ENCODE measurements at regions not wholly inside any gene's neighbourhood (a gene's known extent, or its start where the extent isn't known, plus 50 kb on each side); places are given as distances from the start of the nearest gene placed in this dataset.
A peak's percentile ranks its signal among the peaks of the same experiment; 100 is the strongest.

- H2AFZ ChIP-seq (ENCODE audit: low read depth, low read length): no peak overlapping the region
- H3K4me1 ChIP-seq (ENCODE audit: insufficient read depth, low read length): no peaks in the 10 kb centered on the region
- H4K20me1 ChIP-seq (ENCODE audit: insufficient read depth, low read length): peaks cover under 1% of the 10 kb centered on the region; the same call in 1 of the 2 replicates
- no peak overlapping the region for H3K9ac ChIP-seq (ENCODE audit: low read depth, low read length)
- no peaks in the 10 kb centered on the region for H3K79me2 ChIP-seq (ENCODE audit: insufficient read depth, low read length)
- DNase-seq (no peak), ATAC-seq (ENCODE audit: insufficient read depth, low read depth) (no peak)
- no peak overlapping the region for H3K4me2 ChIP-seq (ENCODE audit: insufficient read depth, low read length)
- H3K27ac ChIP-seq (ENCODE audit: low read length): no peak overlapping the region
- no peaks in the 10 kb centered on the region for H3K36me3 ChIP-seq (ENCODE audit: insufficient read depth, low read length)
- H3K9me3 ChIP-seq (ENCODE audit: insufficient read depth, low read length, severe bottlenecking): no peaks in the 10 kb centered on the region
- no peak overlapping the region for H3K4me3 ChIP-seq (ENCODE audit: low read depth in 1 of 2, low read length in 2 of 2)
- no peak for TF ChIP-seq EZH2 (IDR thresholded peaks at IDR 0.05; ENCODE audit: borderline replicate concordance, low read depth, low read length, severe bottlenecking)
- no peak for TF ChIP-seq CTCF (IDR thresholded peaks at IDR 0.05; ENCODE audit: borderline replicate concordance, extremely low read depth, low read length, poor library complexity, severe bottlenecking)
- H3K27me3 ChIP-seq (ENCODE audit: insufficient read depth, low read length, poor library complexity): no peaks in the 10 kb centered on the region
Observed at GRCh38 chr2:120674246-120675170, 61.2 kb upstream of the GLI2 start.

GRCh38 chr2:120675460-120676130 lies 60.1 kb upstream of the GLI2 start:
- Histone ChIP-seq H3K36me3 (ENCODE audit: insufficient read depth, low read length) (no peaks in the 10 kb centered on the region), H3K27me3 (ENCODE audit: insufficient read depth, low read length, poor library complexity) (no peaks in the 10 kb centered on the region), H3K4me2 (ENCODE audit: insufficient read depth, low read length) (no peak overlapping the region), H3K9me3 (ENCODE audit: insufficient read depth, low read length, severe bottlenecking) (no peaks in the 10 kb centered on the region), H3K9ac (ENCODE audit: low read depth, low read length) (no peak overlapping the region), H3K27ac (ENCODE audit: low read length) (no peak overlapping the region), H4K20me1 (ENCODE audit: insufficient read depth, low read length) (peaks cover 6% of the 10 kb centered on the region; the same call in 1 of the 2 replicates), H3K79me2 (ENCODE audit: insufficient read depth, low read length) (no peaks in the 10 kb centered on the region), H3K4me1 (ENCODE audit: insufficient read depth, low read length) (peaks cover 4% of the 10 kb centered on the region), H2AFZ (ENCODE audit: low read depth, low read length) (no peak overlapping the region), H3K4me3 (ENCODE audit: low read depth in 1 of 2, low read length in 2 of 2) (no peak overlapping the region)
- peak; percentile 56; the same call in 1 of the 3 replicates for ATAC-seq (ENCODE audit: insufficient read depth, low read depth)
- peak; percentile 14 for DNase-seq
- TF ChIP-seq EZH2 (IDR thresholded peaks at IDR 0.05; ENCODE audit: borderline replicate concordance, low read depth, low read length, severe bottlenecking) (no peak), CTCF (IDR thresholded peaks at IDR 0.05; ENCODE audit: borderline replicate concordance, extremely low read depth, low read length, poor library complexity, severe bottlenecking) (peak; percentile 57)

- no peak for DNase-seq
- Histone ChIP-seq H3K4me2 (ENCODE audit: insufficient read depth, low read length) (no peak overlapping the region), H3K27me3 (ENCODE audit: insufficient read depth, low read length, poor library complexity) (no peaks in the 10 kb centered on the region), H3K4me3 (ENCODE audit: low read depth in 1 of 2, low read length in 2 of 2) (no peak overlapping the region), H2AFZ (ENCODE audit: low read depth, low read length) (no peak overlapping the region), H3K4me1 (ENCODE audit: insufficient read depth, low read length) (peaks cover 4% of the 10 kb centered on the region), H3K79me2 (ENCODE audit: insufficient read depth, low read length) (no peaks in the 10 kb centered on the region), H3K27ac (ENCODE audit: low read length) (no peak overlapping the region), H3K9me3 (ENCODE audit: insufficient read depth, low read length, severe bottlenecking) (no peaks in the 10 kb centered on the region), H3K9ac (ENCODE audit: low read depth, low read length) (no peak overlapping the region), H3K36me3 (ENCODE audit: insufficient read depth, low read length) (no peaks in the 10 kb centered on the region), H4K20me1 (ENCODE audit: insufficient read depth, low read length) (peaks cover 6% of the 10 kb centered on the region; the same call in 1 of the 2 replicates)
- no peak for ATAC-seq (ENCODE audit: insufficient read depth, low read depth)
- no peak for TF ChIP-seq CTCF (IDR thresholded peaks at IDR 0.05; ENCODE audit: borderline replicate concordance, extremely low read depth, low read length, poor library complexity, severe bottlenecking)
Observed at GRCh38 chr2:120677221-120677620, 58.4 kb upstream of the GLI2 start.
